Epithelial cell of prostate (primary cell): ENCODE measurements at regions not wholly inside any gene's neighbourhood (a gene's known extent, or its start where the extent isn't known, plus 50 kb on each side); places are given as distances from the start of the nearest gene placed in this dataset.

Experiments
- DNase-seq: peaks from one replicate; pipeline ENCODE4 v3.0.0-alpha.2; 2011; ENCODE audit warnings: low read depth, low spot score
- H3K27ac ChIP-seq: fragments of 450-650 bp; 2 replicates; pipeline ENCODE4 v1.5.1; 2017; ENCODE audit warnings: mild to moderate bottlenecking

GRCh38 chrX:20410540-20410939 is 143.8 kb upstream of the RPS6KA3 start:
- no peak for DNase-seq

DNA sequence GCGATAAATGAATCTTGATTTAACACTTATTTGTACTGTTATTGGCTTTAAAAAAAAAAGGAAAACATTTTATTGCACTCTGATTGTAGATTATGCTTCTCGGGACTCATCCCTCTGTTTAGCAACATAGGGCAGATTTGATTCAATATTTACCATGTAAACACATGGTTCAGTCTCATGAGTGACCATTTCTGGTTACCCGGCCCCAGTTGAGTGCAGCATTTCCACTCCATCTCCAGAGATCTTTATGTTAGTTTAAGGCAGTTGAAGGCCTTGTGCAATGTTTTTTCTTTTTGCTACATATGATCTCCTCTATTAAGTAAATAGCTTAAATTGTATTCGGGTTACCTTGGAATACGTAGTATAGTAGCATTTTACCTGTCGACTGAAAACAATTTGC is 143.3 kb upstream of the RPS6KA3 start:
- no peak overlapping the region for H3K27ac ChIP-seq
- no peak for DNase-seq

More at GRCh38 chrX:20410540-20410939, 143.8 kb upstream of the RPS6KA3 start:
- H3K27ac ChIP-seq, result no peak overlapping the region

- no peak overlapping the region for H3K27ac ChIP-seq
- DNase-seq, result no peak
These were observed 136.2 kb upstream of the RPS6KA3 start for GRCh38 chrX:20402956-20403355.

- no peak overlapping the region for H3K27ac ChIP-seq
- no peak for DNase-seq
These were observed 133.2 kb upstream of the RPS6KA3 start for GRCh38 chrX:20399728-20400414.

DNA sequence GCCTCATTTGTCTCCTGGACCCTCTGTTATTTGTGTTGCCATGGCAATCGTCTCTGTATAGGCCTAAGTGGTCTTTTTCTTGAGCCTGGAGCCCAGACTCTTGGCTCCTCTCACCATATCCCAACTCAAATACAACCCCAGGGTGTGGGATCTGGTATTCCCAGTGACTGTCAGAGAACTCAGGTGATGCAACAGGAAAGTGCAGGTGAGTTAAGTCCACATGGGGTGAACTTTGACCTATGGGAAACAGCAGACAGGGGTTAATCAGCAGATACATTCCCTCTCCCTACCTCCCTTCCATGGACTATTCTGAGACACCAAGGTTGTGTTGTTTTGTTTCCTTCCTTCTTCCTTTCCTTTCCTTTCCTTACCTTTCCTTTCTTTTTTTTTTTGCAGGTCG is 130.9 kb upstream of the RPS6KA3 start:
- DNase-seq, result no peak

DNA sequence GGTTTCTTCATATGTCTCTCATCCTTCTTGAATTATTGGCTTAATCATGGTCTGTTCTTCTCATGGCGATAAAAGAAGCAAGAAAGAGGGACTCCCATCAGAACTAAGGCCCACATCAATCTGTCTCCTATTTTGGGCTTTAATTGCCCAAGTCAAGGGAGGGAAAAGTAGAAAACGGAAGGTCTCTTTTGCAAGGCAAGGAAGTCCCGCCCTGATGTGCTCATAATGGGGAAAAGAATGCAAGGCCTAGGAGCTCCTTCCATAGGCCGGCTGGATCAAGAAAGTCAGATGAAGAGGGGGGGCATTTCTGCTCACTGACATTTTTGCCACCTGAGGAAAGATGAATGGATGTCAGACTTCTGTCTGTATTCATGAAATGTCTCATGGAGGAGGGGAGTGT is 127.7 kb upstream of the RPS6KA3 start:
- no peak overlapping the region for H3K27ac ChIP-seq
- DNase-seq, result no peak

More for the DNA sequence above, 130.9 kb upstream of the RPS6KA3 start:
- H3K27ac ChIP-seq, result no peak overlapping the region

DNA sequence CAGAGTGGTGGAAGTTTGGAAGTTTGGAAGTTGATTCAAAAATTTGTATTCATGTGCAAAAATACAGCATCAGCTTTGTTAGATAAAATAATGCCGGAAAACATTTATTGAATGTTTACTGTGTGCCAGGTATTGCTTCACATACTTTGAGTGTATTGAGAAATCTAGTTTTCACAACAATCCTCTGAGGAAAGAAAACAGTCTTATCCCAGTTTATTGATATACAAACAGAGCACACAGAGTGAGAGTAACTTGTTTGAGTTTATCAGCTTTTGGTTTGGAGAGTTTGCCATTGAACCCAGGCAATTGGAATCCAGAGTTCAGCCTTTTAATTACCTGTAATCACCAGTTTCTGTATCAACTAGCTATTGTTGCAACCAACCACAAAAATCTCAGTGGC is 127.2 kb upstream of the RPS6KA3 start:
- DNase-seq, result no peak
- no peak overlapping the region for H3K27ac ChIP-seq

GRCh38 chrX:20388594-20388993 is 121.9 kb upstream of the RPS6KA3 start:
- DNase-seq, result no peak
- no peak overlapping the region for H3K27ac ChIP-seq

DNA sequence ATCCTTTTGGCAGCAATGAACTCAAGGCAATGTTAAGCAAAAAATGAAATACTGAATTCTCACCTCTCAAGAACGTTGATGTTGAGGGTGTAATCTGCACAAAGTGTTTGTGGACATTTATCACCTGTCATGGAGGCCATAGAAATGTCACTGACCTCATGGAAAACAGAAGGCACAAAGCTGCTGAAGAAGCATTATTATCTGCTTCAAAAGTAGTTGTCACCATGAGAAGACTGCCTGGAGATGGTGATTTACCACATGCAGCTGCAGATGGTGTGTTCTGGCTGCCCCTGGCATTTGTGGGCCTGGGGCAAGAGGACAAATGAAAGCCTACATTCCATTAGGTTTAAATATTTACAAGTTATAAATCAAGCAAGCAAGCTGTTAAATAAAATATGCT is 116.8 kb upstream of the RPS6KA3 start:
- DNase-seq, result no peak
- H3K27ac ChIP-seq, result no peak overlapping the region

DNA sequence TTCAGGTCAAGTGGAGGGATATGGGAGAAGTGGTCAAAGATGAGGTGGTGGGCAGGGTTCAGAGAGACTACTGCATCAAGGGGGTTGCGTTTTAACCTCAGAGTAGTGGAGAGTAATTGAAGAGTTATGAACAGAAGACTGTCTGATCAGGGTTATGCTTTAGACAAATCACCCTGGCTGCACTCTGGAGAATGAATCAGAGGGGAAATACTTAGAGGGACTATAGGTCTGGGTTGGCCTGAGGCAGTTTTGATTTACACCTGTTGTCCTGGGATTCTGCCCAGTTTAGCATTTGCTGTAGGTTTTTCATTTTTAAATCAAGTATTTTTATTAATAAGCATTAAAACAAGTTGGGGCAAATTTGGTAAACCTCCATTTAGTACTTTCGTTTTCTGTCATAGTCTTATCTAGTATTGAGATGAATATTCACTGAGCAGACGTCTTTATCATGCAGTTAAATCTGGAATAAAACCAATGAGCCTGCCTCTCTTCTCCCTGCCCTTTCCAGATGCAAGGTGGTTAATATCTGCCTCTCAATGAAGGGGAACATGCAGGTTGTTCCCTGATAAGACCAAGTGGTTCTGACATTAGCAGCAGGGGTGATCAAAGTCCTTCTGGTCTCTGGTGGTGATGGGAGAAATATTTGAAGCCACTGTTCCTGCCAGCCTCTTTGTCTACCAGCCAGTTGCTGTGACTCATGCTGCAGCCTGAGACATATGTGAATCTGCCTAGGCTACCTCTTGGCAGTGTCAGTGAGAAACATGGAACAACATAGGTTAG is 116.0 kb upstream of the RPS6KA3 start:
- H3K27ac ChIP-seq, result no peak overlapping the region
- DNase-seq, result no peak

- no peak for DNase-seq
- H3K27ac ChIP-seq, result no peak overlapping the region
These were observed 115.4 kb upstream of the RPS6KA3 start for GRCh38 chrX:20382082-20382481.

GRCh38 chrX:20378233-20378920 is 111.7 kb upstream of the RPS6KA3 start:
- peak; percentile 73 for DNase-seq

DNA sequence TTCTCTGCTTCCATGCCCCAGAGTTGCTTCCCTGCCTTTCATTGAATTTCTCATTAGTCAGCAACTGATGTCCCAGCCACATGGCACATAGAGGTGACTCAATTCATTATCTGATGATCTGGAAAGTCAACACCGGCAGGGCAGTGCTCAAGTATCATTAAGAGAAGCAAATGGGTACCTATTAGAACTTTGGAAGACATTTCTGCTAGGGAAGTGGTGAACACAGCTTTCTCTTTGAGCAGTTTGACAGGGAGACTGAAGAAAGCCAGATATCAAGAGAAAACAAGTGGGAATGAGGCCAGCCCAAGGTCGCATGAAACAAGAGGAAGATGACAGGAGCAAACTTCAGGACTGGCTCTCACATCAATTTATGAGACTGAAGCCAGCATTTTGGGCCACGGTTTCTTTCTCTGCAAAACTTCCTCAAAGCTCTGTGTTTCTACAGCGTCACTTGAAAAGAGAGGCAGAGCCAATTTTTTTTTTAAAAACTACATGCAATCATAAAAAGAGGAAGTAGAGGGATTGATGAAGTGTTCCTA is 108.3 kb upstream of the RPS6KA3 start:
- DNase-seq, result peak; percentile 10
- H3K27ac ChIP-seq, result no peak overlapping the region

More at GRCh38 chrX:20378233-20378920, 111.7 kb upstream of the RPS6KA3 start:
- H3K27ac ChIP-seq, result peak overlapping the region; percentile 24

DNA sequence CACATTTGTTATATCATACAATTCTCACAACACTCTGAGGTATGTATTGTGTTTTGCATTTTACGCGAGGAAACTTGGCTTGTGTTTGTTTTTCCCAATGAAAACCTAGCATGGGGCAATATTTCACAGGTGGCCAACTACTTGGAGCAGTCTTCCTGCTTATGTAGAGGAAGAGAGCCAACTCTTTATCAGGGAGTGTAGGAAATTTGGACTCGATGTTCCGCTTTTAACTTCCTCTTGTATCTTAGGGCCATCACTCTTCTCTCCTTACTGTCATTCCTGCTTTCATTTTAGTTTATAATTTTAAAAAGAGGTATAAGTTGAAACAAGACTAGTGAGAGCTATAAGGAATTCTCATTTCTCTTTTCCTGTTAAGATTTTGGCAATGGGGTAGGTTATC is 107.7 kb upstream of the RPS6KA3 start:
- H3K27ac ChIP-seq, result no peak overlapping the region
- no peak for DNase-seq

DNA sequence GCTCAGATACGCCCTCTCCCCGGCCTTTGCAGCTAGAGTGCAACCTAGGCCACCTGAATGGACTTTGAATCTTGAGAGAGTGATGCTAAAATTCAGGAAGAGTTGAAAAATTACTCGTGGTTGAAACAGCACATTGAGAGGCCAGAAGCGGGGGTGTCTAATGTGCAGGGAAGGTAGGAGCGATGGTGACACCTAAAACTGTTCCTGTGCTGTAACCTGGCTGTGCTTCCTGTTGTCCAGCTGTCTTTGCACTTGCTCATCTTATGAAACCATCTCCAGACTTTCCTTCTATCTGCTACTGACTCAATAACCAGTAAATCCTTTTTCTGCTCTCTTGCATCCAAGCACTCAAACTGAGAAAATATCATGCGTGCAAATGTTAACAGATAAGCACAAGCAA is 106.4 kb upstream of the RPS6KA3 start:
- no peak for DNase-seq
- peak overlapping the region; percentile 28 for H3K27ac ChIP-seq

- H3K27ac ChIP-seq, result peak overlapping the region; percentile 28
- no peak for DNase-seq
These were observed 105.8 kb upstream of the RPS6KA3 start for GRCh38 chrX:20372533-20372932.

DNA sequence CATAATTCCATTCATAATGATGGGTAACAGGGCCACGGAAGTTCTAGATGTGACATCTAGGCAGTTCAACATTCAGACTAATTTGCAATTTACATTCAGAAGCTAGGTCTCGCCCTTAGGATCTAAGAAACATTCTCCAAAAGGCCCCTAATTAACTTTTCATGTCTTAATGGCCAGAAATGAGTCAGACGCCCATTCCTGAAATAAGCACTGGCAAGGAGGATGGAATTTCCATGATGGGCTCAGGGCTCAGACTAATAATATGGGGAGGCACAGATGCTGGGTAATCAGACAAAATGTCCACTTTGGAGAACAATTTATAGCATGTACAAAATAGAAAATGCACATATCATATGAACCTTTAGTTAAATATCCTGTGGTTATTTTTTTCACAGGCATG is 102.8 kb upstream of the RPS6KA3 start:
- DNase-seq, result no peak
- H3K27ac ChIP-seq, result no peak overlapping the region

DNA sequence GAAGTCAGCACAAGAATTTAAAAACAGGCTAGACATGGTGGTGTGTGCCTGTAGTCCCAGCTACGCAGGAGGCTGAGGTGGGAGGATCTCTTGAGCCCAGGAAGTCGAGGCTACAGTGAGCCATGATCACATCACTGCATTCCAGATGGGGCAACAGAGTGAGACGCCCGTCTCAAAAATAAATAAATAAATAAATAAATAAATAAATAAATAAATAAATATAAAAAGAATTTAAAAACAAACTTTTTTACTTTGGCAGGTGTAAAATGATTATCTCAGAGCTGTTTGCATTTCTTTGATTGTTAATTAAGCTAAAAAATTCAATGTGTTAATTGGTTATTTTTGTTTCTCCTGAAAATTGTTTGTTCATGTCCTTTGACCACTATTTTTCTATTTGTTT is 97.5 kb upstream of the RPS6KA3 start:
- H3K27ac ChIP-seq, result no peak overlapping the region
- DNase-seq, result no peak

DNA sequence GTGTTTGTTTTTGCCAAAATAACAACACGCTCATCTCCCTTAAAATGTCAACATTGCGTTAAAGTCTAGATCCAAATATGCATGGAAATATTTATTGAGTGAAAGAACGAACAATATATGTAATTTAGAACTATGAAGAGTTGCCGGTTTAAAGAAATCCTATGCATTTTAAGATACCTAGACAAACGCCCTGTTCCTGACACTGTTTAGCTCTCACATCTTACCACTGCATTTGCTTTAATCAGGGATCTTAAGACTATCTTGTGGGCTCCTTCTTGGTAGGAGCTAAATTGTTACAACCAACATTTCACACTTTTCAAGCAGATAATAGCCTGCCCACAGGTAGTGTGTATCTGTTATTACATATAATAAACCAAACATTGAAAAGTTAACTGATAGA is 96.6 kb upstream of the RPS6KA3 start:
- peak overlapping the region; percentile 55 for H3K27ac ChIP-seq
- DNase-seq, result no peak

GRCh38 chrX:20362268-20363267 is 95.9 kb upstream of the RPS6KA3 start:
- peak overlapping the region; percentile 55 for H3K27ac ChIP-seq
- peak; percentile 5 for DNase-seq
